ENCODE measurements at regions not wholly inside any gene's neighbourhood (a gene's known extent, or its start where the extent isn't known, plus 50 kb on each side); places are given as distances from the start of the nearest gene placed in this dataset.

- TF ChIP-seq CTCF (IDR thresholded peaks at IDR 0.05; ENCODE audit: low read length) (no peak), EZH2phosphoT487 (IDR thresholded peaks at IDR 0.05; ENCODE audit: low read length) (no peak), EZH2 (optimal IDR thresholded peaks at IDR 0.05; ENCODE audit: low read depth, low read length) (no peak)
Observed at GRCh38 chr2:56460508-56460907, 276.7 kb downstream of the CCDC85A start.
